GM12878 (cell line): ENCODE measurements at regions not wholly inside any gene's neighbourhood (a gene's known extent, or its start where the extent isn't known, plus 50 kb on each side); places are given as distances from the start of the nearest gene placed in this dataset.

Experiments
- BCL11A ChIP-seq: IDR thresholded peaks from 2 replicates; pipeline ENCODE4 v1.6.1; 2011; ENCODE audit warnings: low read depth, low read length
- DPF2 ChIP-seq: fragments of 450-650 bp; IDR thresholded peaks from 2 replicates; pipeline ENCODE4 v1.6.1; 2017; ENCODE audit warnings: mild to moderate bottlenecking
- EP300 ChIP-seq, 2 experiments: fragments of 150-350 bp in 1 of 2; IDR thresholded peaks; 2 replicates each; pipeline ENCODE4 v1.6.1; 2011 to 2012; ENCODE audit warnings: low read depth in 2 of 2, low read length in 2 of 2, borderline replicate concordance in 1 of 2, improper control_type of control experiment in 1 of 2, inconsistent platforms in 1 of 2; ENCODE audit not compliant: control insufficient read depth in 1 of 2
- MEF2B ChIP-seq: fragments of 450-650 bp; IDR thresholded peaks from 2 replicates; pipeline ENCODE4 v1.6.1; 2018; ENCODE audit warnings: mild to moderate bottlenecking, moderate library complexity; ENCODE audit not compliant: partially characterized antibody, poor library complexity, severe bottlenecking
- MXI1 ChIP-seq: fragments of 150-350 bp; IDR thresholded peaks from 2 replicates; pipeline ENCODE4 v1.6.1; 2011; ENCODE audit warnings: low read depth, mild to moderate bottlenecking, inconsistent platforms, low read length, improper control_type of control experiment
- POLR2AphosphoS5 ChIP-seq: IDR thresholded peaks from 2 replicates; pipeline ENCODE4 v1.6.1; 2011; ENCODE audit warnings: mild to moderate bottlenecking, low read length, inconsistent platforms
- RAD21 ChIP-seq: IDR thresholded peaks from 2 replicates; pipeline ENCODE4 v1.6.1; 2011; ENCODE audit warnings: mild to moderate bottlenecking, low read depth, low read length, moderate library complexity; ENCODE audit not compliant: insufficient read depth
- SMC3 ChIP-seq: IDR thresholded peaks from 2 replicates; pipeline ENCODE4 v1.6.1; 2011; ENCODE audit warnings: low read length, improper control_type of control experiment, borderline replicate concordance
- TBL1XR1 ChIP-seq: IDR thresholded peaks from 2 replicates; pipeline ENCODE4 v1.6.1; 2012; ENCODE audit warnings: low read depth, low read length, improper control_type of control experiment
- YY1 ChIP-seq: IDR thresholded peaks from 2 replicates; pipeline ENCODE4 v1.6.1; 2011; ENCODE audit warnings: low read depth, mild to moderate bottlenecking, low read length
- ZNF207 ChIP-seq: fragments of 450-650 bp; IDR thresholded peaks from 2 replicates; pipeline ENCODE4 v1.6.1; 2014; ENCODE audit warnings: antibody characterized with exemption, mild to moderate bottlenecking, borderline replicate concordance
- ZNF24 ChIP-seq: fragments of 450-650 bp; IDR thresholded peaks from 2 replicates; pipeline ENCODE4 v1.6.1; 2017; ENCODE audit warnings: antibody characterized with exemption, mild to moderate bottlenecking
- TF ChIP-seq, protein P1 (sequence below), 3 experiments: IDR thresholded peaks in 2 of 3; conservative IDR thresholded peaks in 1 of 3; 2 replicates each; pipeline ENCODE4 v1.5.1; 2011; ENCODE audit warnings: low read depth in 3 of 3, low read length in 3 of 3, mild to moderate bottlenecking in 3 of 3, control low read depth in 2 of 3, moderate library complexity in 2 of 3, inconsistent platforms in 1 of 3, mixed read lengths in 1 of 3; ENCODE audit not compliant: control insufficient read depth in 2 of 3, insufficient read depth in 1 of 3; ENCODE audit errors: extremely low read depth in 1 of 3
- TF ChIP-seq, protein P2 (sequence below): fragments of 450-650 bp; IDR thresholded peaks from 2 replicates; pipeline ENCODE4 v1.6.1; 2017; ENCODE audit warnings: mild to moderate bottlenecking, moderate library complexity

DNA sequence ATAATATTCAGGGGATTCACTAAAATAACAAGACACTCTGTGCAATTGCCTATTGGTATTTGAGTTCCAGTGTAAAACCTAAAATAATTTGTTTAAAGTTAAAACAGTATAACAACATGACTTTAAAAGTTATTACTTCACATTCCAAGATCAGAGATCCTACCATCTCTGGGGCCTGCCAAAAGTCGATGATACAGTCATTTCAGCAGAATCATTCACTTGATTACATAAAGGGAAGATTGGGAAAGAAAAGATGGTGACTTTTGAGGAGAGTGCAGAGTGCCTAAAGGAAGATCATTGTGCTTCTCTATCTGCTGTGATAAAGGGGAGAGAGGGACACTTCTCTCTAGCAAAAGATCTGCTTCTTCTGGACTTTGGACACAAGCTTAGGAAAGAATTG, 784.4 kb upstream of the ADGRL4 start:
- TF ChIP-seq, protein P1, sequence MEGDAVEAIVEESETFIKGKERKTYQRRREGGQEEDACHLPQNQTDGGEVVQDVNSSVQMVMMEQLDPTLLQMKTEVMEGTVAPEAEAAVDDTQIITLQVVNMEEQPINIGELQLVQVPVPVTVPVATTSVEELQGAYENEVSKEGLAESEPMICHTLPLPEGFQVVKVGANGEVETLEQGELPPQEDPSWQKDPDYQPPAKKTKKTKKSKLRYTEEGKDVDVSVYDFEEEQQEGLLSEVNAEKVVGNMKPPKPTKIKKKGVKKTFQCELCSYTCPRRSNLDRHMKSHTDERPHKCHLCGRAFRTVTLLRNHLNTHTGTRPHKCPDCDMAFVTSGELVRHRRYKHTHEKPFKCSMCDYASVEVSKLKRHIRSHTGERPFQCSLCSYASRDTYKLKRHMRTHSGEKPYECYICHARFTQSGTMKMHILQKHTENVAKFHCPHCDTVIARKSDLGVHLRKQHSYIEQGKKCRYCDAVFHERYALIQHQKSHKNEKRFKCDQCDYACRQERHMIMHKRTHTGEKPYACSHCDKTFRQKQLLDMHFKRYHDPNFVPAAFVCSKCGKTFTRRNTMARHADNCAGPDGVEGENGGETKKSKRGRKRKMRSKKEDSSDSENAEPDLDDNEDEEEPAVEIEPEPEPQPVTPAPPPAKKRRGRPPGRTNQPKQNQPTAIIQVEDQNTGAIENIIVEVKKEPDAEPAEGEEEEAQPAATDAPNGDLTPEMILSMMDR (IDR thresholded peaks at IDR 0.05 in 2 of 3, conservative IDR thresholded peaks at IDR 0.05 in 1 of 3; ENCODE audit: control insufficient read depth in 2 of 3, extremely low read depth in 1 of 3, insufficient read depth in 1 of 3, low read depth in 3 of 3, low read length in 3 of 3), result no peak
- TF ChIP-seq, protein P2, sequence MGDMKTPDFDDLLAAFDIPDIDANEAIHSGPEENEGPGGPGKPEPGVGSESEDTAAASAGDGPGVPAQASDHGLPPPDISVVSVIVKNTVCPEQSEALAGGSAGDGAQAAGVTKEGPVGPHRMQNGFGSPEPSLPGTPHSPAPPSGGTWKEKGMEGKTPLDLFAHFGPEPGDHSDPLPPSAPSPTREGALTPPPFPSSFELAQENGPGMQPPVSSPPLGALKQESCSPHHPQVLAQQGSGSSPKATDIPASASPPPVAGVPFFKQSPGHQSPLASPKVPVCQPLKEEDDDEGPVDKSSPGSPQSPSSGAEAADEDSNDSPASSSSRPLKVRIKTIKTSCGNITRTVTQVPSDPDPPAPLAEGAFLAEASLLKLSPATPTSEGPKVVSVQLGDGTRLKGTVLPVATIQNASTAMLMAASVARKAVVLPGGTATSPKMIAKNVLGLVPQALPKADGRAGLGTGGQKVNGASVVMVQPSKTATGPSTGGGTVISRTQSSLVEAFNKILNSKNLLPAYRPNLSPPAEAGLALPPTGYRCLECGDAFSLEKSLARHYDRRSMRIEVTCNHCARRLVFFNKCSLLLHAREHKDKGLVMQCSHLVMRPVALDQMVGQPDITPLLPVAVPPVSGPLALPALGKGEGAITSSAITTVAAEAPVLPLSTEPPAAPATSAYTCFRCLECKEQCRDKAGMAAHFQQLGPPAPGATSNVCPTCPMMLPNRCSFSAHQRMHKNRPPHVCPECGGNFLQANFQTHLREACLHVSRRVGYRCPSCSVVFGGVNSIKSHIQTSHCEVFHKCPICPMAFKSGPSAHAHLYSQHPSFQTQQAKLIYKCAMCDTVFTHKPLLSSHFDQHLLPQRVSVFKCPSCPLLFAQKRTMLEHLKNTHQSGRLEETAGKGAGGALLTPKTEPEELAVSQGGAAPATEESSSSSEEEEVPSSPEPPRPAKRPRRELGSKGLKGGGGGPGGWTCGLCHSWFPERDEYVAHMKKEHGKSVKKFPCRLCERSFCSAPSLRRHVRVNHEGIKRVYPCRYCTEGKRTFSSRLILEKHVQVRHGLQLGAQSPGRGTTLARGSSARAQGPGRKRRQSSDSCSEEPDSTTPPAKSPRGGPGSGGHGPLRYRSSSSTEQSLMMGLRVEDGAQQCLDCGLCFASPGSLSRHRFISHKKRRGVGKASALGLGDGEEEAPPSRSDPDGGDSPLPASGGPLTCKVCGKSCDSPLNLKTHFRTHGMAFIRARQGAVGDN, result no peak
- TF ChIP-seq DPF2 (no peak), POLR2AphosphoS5 (no peak), EP300 (IDR thresholded peaks at IDR 0.05; ENCODE audit: borderline replicate concordance in 1 of 2, control insufficient read depth in 1 of 2, low read depth in 2 of 2, low read length in 2 of 2) (no peak), BCL11A (no peak), RAD21 (no peak), TBL1XR1 (no peak), ZNF24 (no peak), SMC3 (no peak), ZNF207 (no peak), MEF2B (no peak), MXI1 (no peak), YY1 (no peak)
